OCI-LY3 (cell line): ENCODE measurements at regions not wholly inside any gene's neighbourhood (a gene's known extent, or its start where the extent isn't known, plus 50 kb on each side); places are given as distances from the start of the nearest gene placed in this dataset.
"Not testable (repeated sequence)": the region's sequence is repeated elsewhere in the genome, so short reads cannot be mapped to it uniquely, and the experiment has no call there.

Source experiments
- EZH2phosphoT487 ChIP-seq: fragments of 200-600 bp; shearing (Covaris generic); IDR thresholded peaks from 2 replicates; pipeline ENCODE4 v1.6.1; 2018; ENCODE audit warnings: antibody characterized with exemption, mixed run types, low read depth
- TF ChIP-seq, protein P1 (sequence below): fragments of 200-600, 300-600 bp; sonication (generic); IDR thresholded peaks from 2 replicates; pipeline ENCODE4 v1.5.1; 2014; ENCODE audit warnings: antibody characterized with exemption, low read length, low read depth

DNA sequence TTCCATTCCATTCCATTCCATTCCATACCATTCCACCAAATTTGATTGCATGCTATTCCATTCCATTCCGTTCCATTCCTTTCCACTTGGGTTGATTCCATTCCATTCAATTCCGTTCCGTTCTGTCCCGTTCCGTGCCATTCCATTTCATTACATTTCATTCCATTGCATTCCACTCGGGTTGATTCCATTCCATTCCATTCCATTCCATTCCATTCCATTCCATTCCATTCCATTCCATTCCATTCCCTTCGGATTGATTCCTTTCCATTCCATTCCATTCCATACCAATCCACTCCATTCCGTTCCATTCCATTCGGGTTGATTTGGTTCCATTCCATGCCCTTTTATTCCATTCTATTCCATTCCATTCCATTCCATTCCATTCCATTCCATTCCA, 140.4 kb downstream of the CWH43 start:
- TF ChIP-seq, protein P1, sequence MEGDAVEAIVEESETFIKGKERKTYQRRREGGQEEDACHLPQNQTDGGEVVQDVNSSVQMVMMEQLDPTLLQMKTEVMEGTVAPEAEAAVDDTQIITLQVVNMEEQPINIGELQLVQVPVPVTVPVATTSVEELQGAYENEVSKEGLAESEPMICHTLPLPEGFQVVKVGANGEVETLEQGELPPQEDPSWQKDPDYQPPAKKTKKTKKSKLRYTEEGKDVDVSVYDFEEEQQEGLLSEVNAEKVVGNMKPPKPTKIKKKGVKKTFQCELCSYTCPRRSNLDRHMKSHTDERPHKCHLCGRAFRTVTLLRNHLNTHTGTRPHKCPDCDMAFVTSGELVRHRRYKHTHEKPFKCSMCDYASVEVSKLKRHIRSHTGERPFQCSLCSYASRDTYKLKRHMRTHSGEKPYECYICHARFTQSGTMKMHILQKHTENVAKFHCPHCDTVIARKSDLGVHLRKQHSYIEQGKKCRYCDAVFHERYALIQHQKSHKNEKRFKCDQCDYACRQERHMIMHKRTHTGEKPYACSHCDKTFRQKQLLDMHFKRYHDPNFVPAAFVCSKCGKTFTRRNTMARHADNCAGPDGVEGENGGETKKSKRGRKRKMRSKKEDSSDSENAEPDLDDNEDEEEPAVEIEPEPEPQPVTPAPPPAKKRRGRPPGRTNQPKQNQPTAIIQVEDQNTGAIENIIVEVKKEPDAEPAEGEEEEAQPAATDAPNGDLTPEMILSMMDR: not testable (repeated sequence)
- not testable (repeated sequence) for TF ChIP-seq EZH2phosphoT487
